Neuronal stem cell (in vitro differentiated cells): ENCODE measurements at regions not wholly inside any gene's neighbourhood (a gene's known extent, or its start where the extent isn't known, plus 50 kb on each side); places are given as distances from the start of the nearest gene placed in this dataset.

Experiments used
- DNase-seq: peaks from one replicate; pipeline ENCODE4 v3.0.0-alpha.2; 2013; ENCODE audit warnings: low spot score
- H2AFZ ChIP-seq: one replicate; pipeline ENCODE4 v1.6.1; 2013; ENCODE audit warnings: mild to moderate bottlenecking, low read length, inconsistent platforms
- H2AK5ac ChIP-seq: 2 replicates; pipeline ENCODE4 v1.6.1; 2013; ENCODE audit warnings: low read depth, mild to moderate bottlenecking, inconsistent platforms, low read length, moderate library complexity, mixed read lengths
- H2BK120ac ChIP-seq: 2 replicates; pipeline ENCODE4 v1.6.1; 2013; ENCODE audit warnings: low read depth, mild to moderate bottlenecking, inconsistent platforms, low read length, moderate library complexity, mixed read lengths
- H2BK12ac ChIP-seq: one replicate; pipeline ENCODE4 v1.6.1; 2013; ENCODE audit warnings: low read length, inconsistent platforms
- H2BK15ac ChIP-seq: 2 replicates; pipeline ENCODE4 v1.6.1; 2013; ENCODE audit warnings: mild to moderate bottlenecking, low read length, inconsistent platforms, mixed read lengths
- H2BK5ac ChIP-seq: one replicate; pipeline ENCODE4 v1.6.1; 2013; ENCODE audit warnings: inconsistent platforms, mild to moderate bottlenecking, low read length, moderate library complexity
- H3K14ac ChIP-seq: one replicate; pipeline ENCODE4 v1.6.1; 2013; ENCODE audit warnings: low read length, inconsistent platforms
- H3K18ac ChIP-seq: 2 replicates; pipeline ENCODE4 v1.6.1; 2013; ENCODE audit warnings: low read length, inconsistent platforms
- H3K23ac ChIP-seq: 2 replicates; pipeline ENCODE4 v1.6.1; 2013; ENCODE audit warnings: low read depth, mild to moderate bottlenecking, mixed read lengths, low read length, inconsistent platforms; ENCODE audit not compliant: poor library complexity
- H3K27ac ChIP-seq: replicated peaks from 3 replicates; pipeline ENCODE4 v1.5.1; 2013; ENCODE audit warnings: low read length, inconsistent platforms
- H3K27me3 ChIP-seq, 3 experiments: 2 replicates each; pipeline ENCODE4 v1.6.1; 2013; ENCODE audit warnings: low read length in 3 of 3, mild to moderate bottlenecking in 2 of 3, inconsistent platforms in 1 of 3, low read depth in 1 of 3, mixed read lengths in 1 of 3, moderate library complexity in 1 of 3; ENCODE audit not compliant: control insufficient read depth in 3 of 3, insufficient read depth in 3 of 3
- H3K36me3 ChIP-seq, 2 donors: replicated peaks in 1 of 2; 2 replicates each; pipeline ENCODE4 v1.6.1; 2013; ENCODE audit warnings: low read length in 2 of 2; ENCODE audit not compliant: control insufficient read depth in 2 of 2, insufficient read depth in 2 of 2
- H3K4ac ChIP-seq: 2 replicates; pipeline ENCODE4 v1.6.1; 2013; ENCODE audit warnings: inconsistent platforms, mild to moderate bottlenecking, low read length, moderate library complexity
- H3K4me1 ChIP-seq, 2 donors: 1 replicate in 1 of 2; 2 replicates in 1 of 2; pipeline ENCODE4 v1.6.1; 2013; ENCODE audit warnings: low read length in 2 of 2, low read depth in 1 of 2; ENCODE audit not compliant: control insufficient read depth in 2 of 2, insufficient read depth in 1 of 2
- H3K4me2 ChIP-seq: one replicate; pipeline ENCODE4 v1.6.1; 2013; ENCODE audit warnings: mild to moderate bottlenecking, low read length, inconsistent platforms; ENCODE audit not compliant: insufficient read depth, poor library complexity, severe bottlenecking
- H3K4me3 ChIP-seq, 2 donors: 2 replicates each; pipeline ENCODE4 v1.5.1; 2013; ENCODE audit warnings: low read length in 2 of 2, mild to moderate bottlenecking in 2 of 2, inconsistent platforms in 1 of 2, moderate library complexity in 1 of 2
- H3K79me1 ChIP-seq: one replicate; pipeline ENCODE4 v1.6.1; 2013; ENCODE audit warnings: low read depth, mild to moderate bottlenecking, inconsistent platforms, low read length, moderate library complexity
- H3K9ac ChIP-seq: one replicate; pipeline ENCODE4 v1.6.1; 2013; ENCODE audit warnings: mild to moderate bottlenecking, low read depth, low read length, inconsistent platforms; ENCODE audit not compliant: poor library complexity
- H3K9me3 ChIP-seq, 2 donors: replicated peaks in 1 of 2; 2 replicates each; pipeline versions ENCODE3 to v1.6.1; 2013; ENCODE audit warnings: low read length in 2 of 2, mild to moderate bottlenecking in 2 of 2, inconsistent platforms in 1 of 2, low read depth in 1 of 2, mixed read lengths in 1 of 2, moderate library complexity in 1 of 2; ENCODE audit not compliant: control insufficient read depth in 2 of 2, insufficient read depth in 1 of 2
- H4K8ac ChIP-seq: one replicate; pipeline ENCODE4 v1.6.1; 2013; ENCODE audit warnings: low read depth, mild to moderate bottlenecking, inconsistent platforms, low read length, moderate library complexity
- H4K91ac ChIP-seq: one replicate; pipeline ENCODE4 v1.6.1; 2013; ENCODE audit warnings: low read length, low read depth, mild to moderate bottlenecking, inconsistent platforms; ENCODE audit not compliant: poor library complexity
- WGBS, 2 donors: extraction: QIAGEN DNeasy Blood & Tissue Kit; methylation state at CpG; one replicate each; pipeline ENCODE4 v1.1.7; 2013; ENCODE audit warnings: missing lambda C conversion rate in 2 of 2, mixed read lengths in 1 of 2; ENCODE audit not compliant: insufficient read length in 2 of 2, insufficient replicate concordance in 1 of 2; ENCODE audit errors: extremely low coverage in 2 of 2; 5-methylcytosine and 5-hydroxymethylcytosine counted together

DNA sequence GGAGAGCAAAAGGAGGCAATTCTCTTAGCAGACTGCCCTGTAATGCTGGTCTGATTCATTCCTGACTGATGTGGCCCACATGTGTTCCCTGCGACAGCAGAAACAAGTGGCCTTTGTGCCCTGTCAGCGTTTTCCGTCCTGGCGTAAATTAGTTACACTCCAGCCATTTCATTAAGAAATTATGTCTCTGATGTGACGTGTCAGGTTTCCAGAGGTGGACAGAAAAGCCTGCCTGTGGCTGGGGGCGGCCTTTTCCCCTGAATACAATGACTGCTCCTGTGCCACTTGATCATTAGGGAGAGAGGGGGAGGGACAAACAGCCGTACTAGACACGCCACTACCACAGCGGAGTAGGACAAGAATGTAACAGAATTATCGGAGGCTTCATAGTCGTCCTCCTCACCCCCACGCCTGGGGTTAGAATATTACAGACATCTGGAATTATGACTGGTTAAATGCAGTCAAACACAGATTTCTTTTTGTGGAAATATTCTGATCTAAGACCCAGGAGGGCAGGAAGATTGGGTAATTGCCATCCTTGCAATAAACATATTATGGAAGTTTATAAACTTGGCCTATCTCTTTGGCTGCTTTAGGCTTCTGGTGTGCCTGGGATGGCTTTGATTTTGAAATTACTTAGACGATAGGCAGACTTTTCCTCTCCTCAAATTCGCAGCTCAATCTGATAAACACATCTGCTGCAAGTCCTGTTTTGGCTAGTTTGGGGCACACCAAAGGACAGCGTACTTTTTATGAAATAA, 146.2 kb upstream of the BCOR start:
- no peak overlapping the region for H3K14ac ChIP-seq
- no peak overlapping the region for H3K9ac ChIP-seq
- no CpG with 5 or more reads among the region's 15 CpGs for WGBS, 2 donors
- H4K8ac ChIP-seq: no peak overlapping the region
- H3K4me2 ChIP-seq: peak overlapping the region; percentile 19
- H3K36me3 ChIP-seq: no peaks in the 10 kb centered on the region
- no peaks in the 10 kb centered on the region for H3K9me3 ChIP-seq
- H2BK5ac ChIP-seq: no peak overlapping the region
- no peaks in the 10 kb centered on the region for H3K79me1 ChIP-seq
- H3K4me1 ChIP-seq: peaks cover 12 to 15% of the 10 kb centered on the region in 2 donors
- no peak overlapping the region for H3K23ac ChIP-seq
- no peak overlapping the region for H2BK120ac ChIP-seq
- peaks cover 0 to 3% (median 0%) of the 10 kb centered on the region in 3 experiments for H3K27me3 ChIP-seq
- no peak overlapping the region for H3K4me3 ChIP-seq
- H3K4ac ChIP-seq: no peak overlapping the region
- H2BK15ac ChIP-seq: no peak overlapping the region
- H2AK5ac ChIP-seq: no peak overlapping the region
- H4K91ac ChIP-seq: no peak overlapping the region
- peak overlapping the region; percentile 75 for H2AFZ ChIP-seq
- no peak overlapping the region for H3K27ac ChIP-seq
- no peak overlapping the region for H2BK12ac ChIP-seq
- peak; percentile 18 for DNase-seq
- H3K18ac ChIP-seq: no peak overlapping the region

DNA sequence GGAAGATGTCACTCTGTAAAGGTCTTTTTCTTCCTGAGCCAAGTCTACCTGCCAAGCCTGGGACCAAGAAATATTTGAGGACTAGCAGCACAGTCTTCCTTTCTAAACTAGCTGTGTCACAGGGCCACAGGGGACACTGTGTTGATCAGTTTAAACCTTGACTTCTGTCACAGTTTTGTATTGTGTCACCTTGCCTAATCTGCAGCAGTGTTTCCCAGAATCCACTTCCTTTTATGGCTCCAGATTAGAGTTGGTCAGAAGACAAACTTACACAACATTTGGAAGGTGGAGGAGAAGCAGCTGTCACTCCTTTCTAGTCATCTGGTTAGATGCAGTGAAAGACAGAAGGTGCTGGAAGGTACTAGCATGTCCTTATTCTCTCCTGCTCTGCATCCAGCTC, 143.1 kb upstream of the BCOR start:
- no peak overlapping the region for H3K27ac ChIP-seq

DNA sequence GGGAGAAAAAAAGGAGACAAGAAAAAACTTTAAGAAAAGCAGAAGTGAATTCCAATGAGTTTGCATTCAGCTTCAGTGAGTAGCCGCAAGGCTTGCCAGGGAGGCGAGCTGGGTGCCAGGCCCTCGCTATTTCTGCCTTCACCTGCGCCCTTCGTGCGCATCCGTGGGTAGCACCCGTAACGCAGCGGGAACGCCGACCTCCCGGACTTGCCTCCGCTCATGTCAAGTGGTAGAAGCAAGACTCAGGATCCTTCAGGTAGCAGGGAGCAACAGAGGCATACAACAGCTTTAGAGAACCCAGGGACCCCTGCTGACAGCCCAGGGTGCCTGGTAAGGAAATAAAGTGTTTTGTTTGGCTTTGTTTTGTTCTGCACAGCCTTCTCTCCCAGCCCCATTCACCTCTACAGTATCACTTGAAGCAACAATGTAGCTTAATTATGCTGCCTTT, 140.0 kb upstream of the BCOR start:
- no peak overlapping the region for H3K27ac ChIP-seq
- DNase-seq: no peak
- WGBS, 2 donors: no CpG with 5 or more reads among the region's 14 CpGs

More for the DNA sequence above, 143.1 kb upstream of the BCOR start:
- Histone ChIP-seq H3K79me1 (no peaks in the 10 kb centered on the region), H2AK5ac (no peak overlapping the region), H3K9me3 (no peaks in the 10 kb centered on the region), H2BK15ac (no peak overlapping the region), H3K4me3 (no peak overlapping the region), H3K9ac (no peak overlapping the region), H4K91ac (no peak overlapping the region), H4K8ac (no peak overlapping the region), H3K36me3 (no peaks in the 10 kb centered on the region), H3K18ac (no peak overlapping the region), H2BK5ac (no peak overlapping the region), H2BK120ac (no peak overlapping the region), H3K4me1 (peaks cover 13 to 15% of the 10 kb centered on the region in 2 donors), H3K4me2 (no peak overlapping the region), H3K23ac (no peak overlapping the region), H3K27me3 (no peaks in the 10 kb centered on the region), H2AFZ (no peak overlapping the region), H2BK12ac (no peak overlapping the region), H3K14ac (no peak overlapping the region), H3K4ac (no peak overlapping the region)
- DNase-seq: no peak

DNA sequence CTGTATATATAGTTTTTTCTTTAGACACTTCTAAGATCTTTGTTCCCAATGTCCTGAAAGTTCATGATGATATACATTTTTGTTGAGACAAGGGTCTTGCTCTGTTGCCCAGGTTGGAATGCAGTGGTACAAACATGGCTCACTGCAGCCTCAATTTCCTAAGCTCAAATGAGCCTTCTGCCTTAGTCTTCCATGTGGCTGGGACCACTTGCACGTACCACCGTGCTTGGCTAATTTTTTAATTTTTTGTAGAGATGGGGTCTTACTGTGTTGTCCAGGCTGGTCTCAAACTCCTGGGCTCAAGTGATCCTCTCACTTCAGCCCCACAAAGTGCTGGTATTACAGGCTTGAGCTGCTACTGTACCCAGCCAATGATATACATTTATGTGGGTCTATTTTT, 132.9 kb upstream of the BCOR start:
- no peak overlapping the region for H4K91ac ChIP-seq
- H2BK120ac ChIP-seq: no peak overlapping the region
- no peak overlapping the region for H3K14ac ChIP-seq
- H3K36me3 ChIP-seq: no peaks in the 10 kb centered on the region
- no peak overlapping the region for H2BK5ac ChIP-seq
- H3K9ac ChIP-seq: no peak overlapping the region
- no peaks in the 10 kb centered on the region for H3K9me3 ChIP-seq
- H3K4me1 ChIP-seq: no peaks in the 10 kb centered on the region
- H3K79me1 ChIP-seq: no peaks in the 10 kb centered on the region
- no peak overlapping the region for H3K27ac ChIP-seq
- no CpG with 5 or more reads among the region's 2 CpGs for WGBS, 2 donors
- DNase-seq: no peak
- H2AK5ac ChIP-seq: no peak overlapping the region
- no peak overlapping the region for H3K18ac ChIP-seq
- no peak overlapping the region for H3K4me3 ChIP-seq
- no peak overlapping the region for H3K23ac ChIP-seq
- no peak overlapping the region for H3K4me2 ChIP-seq
- H3K27me3 ChIP-seq: no peaks in the 10 kb centered on the region
- H4K8ac ChIP-seq: no peak overlapping the region
- H2AFZ ChIP-seq: no peak overlapping the region
- no peak overlapping the region for H3K4ac ChIP-seq
- no peak overlapping the region for H2BK15ac ChIP-seq
- H2BK12ac ChIP-seq: no peak overlapping the region

More for the DNA sequence above, 140.0 kb upstream of the BCOR start:
- Histone ChIP-seq H3K4me1 (peaks cover 0 to 3% of the 10 kb centered on the region in 2 donors), H4K8ac (no peak overlapping the region), H3K23ac (no peak overlapping the region), H2AK5ac (no peak overlapping the region), H2BK12ac (no peak overlapping the region), H3K79me1 (no peaks in the 10 kb centered on the region), H2BK15ac (no peak overlapping the region), H3K27me3 (no peaks in the 10 kb centered on the region), H2BK120ac (no peak overlapping the region), H3K4ac (no peak overlapping the region), H2BK5ac (no peak overlapping the region), H3K36me3 (no peaks in the 10 kb centered on the region), H2AFZ (no peak overlapping the region), H3K9ac (no peak overlapping the region), H3K14ac (no peak overlapping the region), H3K18ac (peak overlapping the region; percentile 28), H3K9me3 (no peaks in the 10 kb centered on the region), H4K91ac (no peak overlapping the region), H3K4me3 (no peak overlapping the region), H3K4me2 (peak overlapping the region; percentile 12)
